ENCODE measurements at regions not wholly inside any gene's neighbourhood (a gene's known extent, or its start where the extent isn't known, plus 50 kb on each side); places are given as distances from the start of the nearest gene placed in this dataset.

GRCh38 chr5:39948867-39949468, 524.2 kb upstream of the DAB2 start:
- peak; percentile 56 for TF ChIP-seq CTCF (IDR thresholded peaks at IDR 0.05; ENCODE audit: low read depth, low read length)
- DNase-seq (ENCODE audit: low read depth in 2 of 2) = peak; percentile 83 to 89
- H3K4me3 ChIP-seq (replicated peaks in 1 of 2; ENCODE audit: low read depth in 2 of 2, low read length in 2 of 2) = no peak overlapping the region

- no peak for DNase-seq (ENCODE audit: low read depth in 2 of 2)
- H3K4me3 ChIP-seq (replicated peaks in 1 of 2; ENCODE audit: low read depth in 2 of 2, low read length in 2 of 2) = no peak overlapping the region
- TF ChIP-seq CTCF (IDR thresholded peaks at IDR 0.05; ENCODE audit: low read depth, low read length) = no peak
These were observed 523.6 kb upstream of the DAB2 start for GRCh38 chr5:39948341-39948740.

- TF ChIP-seq CTCF (IDR thresholded peaks at IDR 0.05; ENCODE audit: low read depth, low read length) = no peak
- peak; percentile 6 to 71 for DNase-seq (ENCODE audit: low read depth in 2 of 2)
- H3K4me3 ChIP-seq (replicated peaks in 1 of 2; ENCODE audit: low read depth in 2 of 2, low read length in 2 of 2) = no peak overlapping the region
These were observed 522.9 kb upstream of the DAB2 start for GRCh38 chr5:39947657-39948056.

- no peak overlapping the region for H3K4me3 ChIP-seq (replicated peaks in 1 of 2; ENCODE audit: low read depth in 2 of 2, low read length in 2 of 2)
- no peak for DNase-seq (ENCODE audit: low read depth in 2 of 2)
- TF ChIP-seq CTCF (IDR thresholded peaks at IDR 0.05; ENCODE audit: low read depth, low read length) = no peak
These were observed 521.7 kb upstream of the DAB2 start for GRCh38 chr5:39946356-39947045.

- no peak for TF ChIP-seq CTCF (IDR thresholded peaks at IDR 0.05; ENCODE audit: low read depth, low read length)
- no peak for DNase-seq (ENCODE audit: low read depth in 2 of 2)
- H3K4me3 ChIP-seq (replicated peaks in 1 of 2; ENCODE audit: low read depth in 2 of 2, low read length in 2 of 2) = no peak overlapping the region
These were observed 521.1 kb upstream of the DAB2 start for GRCh38 chr5:39945870-39946269.

- no peak for TF ChIP-seq CTCF (IDR thresholded peaks at IDR 0.05; ENCODE audit: low read depth, low read length)
- peak; percentile 18 to 57 for DNase-seq (ENCODE audit: low read depth in 2 of 2)
- H3K4me3 ChIP-seq (replicated peaks in 1 of 2; ENCODE audit: low read depth in 2 of 2, low read length in 2 of 2) = no peak overlapping the region
These were observed 519.0 kb upstream of the DAB2 start for GRCh38 chr5:39943811-39944210.
